ENCODE measurements at regions not wholly inside any gene's neighbourhood (a gene's known extent, or its start where the extent isn't known, plus 50 kb on each side); places are given as distances from the start of the nearest gene placed in this dataset.

DNA sequence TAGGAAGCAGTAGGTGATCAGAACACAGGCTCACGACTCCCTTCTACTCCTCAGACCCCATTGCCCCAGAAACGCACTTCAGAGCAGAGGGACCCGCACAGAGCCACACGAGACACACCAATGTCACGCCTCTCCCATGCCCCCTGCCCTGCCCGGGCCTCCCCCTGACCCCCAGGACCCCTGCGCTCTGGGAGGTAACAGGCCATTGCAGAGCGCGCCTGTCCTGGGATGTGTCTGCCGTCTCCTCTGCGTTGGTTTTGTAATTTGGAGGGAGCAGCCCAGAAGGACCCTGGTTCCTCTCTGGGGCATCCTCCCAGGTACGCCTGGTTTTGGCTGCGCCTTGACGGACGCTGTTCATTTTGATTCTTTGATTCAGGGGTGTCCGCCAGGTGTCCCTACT, 85.4 kb downstream of the UNCX start:
- TF ChIP-seq POLR2AphosphoS5 (IDR thresholded peaks at IDR 0.05; ENCODE audit: low read depth, low read length) = no peak
- no peak for TF ChIP-seq POLR2A (IDR thresholded peaks at IDR 0.05; ENCODE audit: low read depth, low read length)
- no peak for TF ChIP-seq POU2F2 (IDR thresholded peaks at IDR 0.05; ENCODE audit: low read depth, low read length)
- no peak for TF ChIP-seq SPI1 (IDR thresholded peaks at IDR 0.05; ENCODE audit: low read depth, low read length)
- TF ChIP-seq TAF1 (IDR thresholded peaks at IDR 0.05; ENCODE audit: low read depth, low read length) = no peak
- no peak for TF ChIP-seq PAX5 (IDR thresholded peaks at IDR 0.05; ENCODE audit: insufficient read depth, low read length, severe bottlenecking)

Measured in GM12891 (cell line).